ELR (cell line): ENCODE measurements at regions not wholly inside any gene's neighbourhood (a gene's known extent, or its start where the extent isn't known, plus 50 kb on each side); places are given as distances from the start of the nearest gene placed in this dataset.
"Not testable (repeated sequence)": the region's sequence is repeated elsewhere in the genome, so short reads cannot be mapped to it uniquely, and the experiment has no call there.

Source experiments
- DNase-seq: peaks from one replicate; pipeline ENCODE4 v3.0.0-alpha.2; 2015; ENCODE audit warnings: low read depth

DNA sequence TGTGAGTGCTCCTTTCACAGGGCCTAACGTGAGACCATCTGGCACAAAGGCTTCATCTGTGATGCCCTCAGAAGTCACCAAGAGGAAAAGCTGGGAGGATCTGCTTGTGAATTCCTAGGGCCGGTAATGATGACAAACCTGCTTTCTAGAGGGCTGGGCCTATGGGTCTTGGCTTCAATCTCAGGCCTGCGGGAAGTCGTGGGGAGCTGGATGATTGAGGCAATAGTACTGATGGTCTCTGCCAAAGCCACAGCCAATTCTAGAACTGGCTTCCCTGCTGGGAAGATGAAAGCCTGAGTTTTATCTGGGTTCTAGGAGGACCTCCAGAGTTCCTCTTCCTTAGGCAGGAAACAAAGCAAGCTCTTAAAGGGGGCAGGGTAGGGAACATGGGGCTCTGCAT lies 102.7 kb downstream of the TMEM215 start:
- no peak for DNase-seq

GRCh38 chr9:32894485-32894884 lies 106.9 kb downstream of the APTX start:
- not testable (repeated sequence) for DNase-seq

DNA sequence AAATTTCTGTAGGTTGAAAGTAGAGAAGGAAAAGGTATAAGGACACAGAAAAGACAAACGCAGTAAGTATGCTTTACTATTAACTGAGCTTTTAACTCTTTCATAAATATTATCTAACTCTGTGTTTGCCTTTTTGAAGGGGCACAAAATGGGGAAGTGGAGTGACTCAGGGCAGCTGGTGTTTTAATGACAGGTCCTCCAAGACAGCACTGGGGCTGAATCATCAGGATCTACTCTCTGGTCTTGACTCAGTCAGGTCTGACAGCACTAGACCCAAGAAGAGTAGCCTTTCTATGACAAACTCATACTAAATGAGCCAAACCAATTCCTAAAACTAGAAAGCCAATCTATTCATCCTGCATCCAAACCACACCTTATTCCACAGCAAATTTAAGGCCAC lies 102.2 kb downstream of the APTX start:
- peak; percentile 40 for DNase-seq

DNA sequence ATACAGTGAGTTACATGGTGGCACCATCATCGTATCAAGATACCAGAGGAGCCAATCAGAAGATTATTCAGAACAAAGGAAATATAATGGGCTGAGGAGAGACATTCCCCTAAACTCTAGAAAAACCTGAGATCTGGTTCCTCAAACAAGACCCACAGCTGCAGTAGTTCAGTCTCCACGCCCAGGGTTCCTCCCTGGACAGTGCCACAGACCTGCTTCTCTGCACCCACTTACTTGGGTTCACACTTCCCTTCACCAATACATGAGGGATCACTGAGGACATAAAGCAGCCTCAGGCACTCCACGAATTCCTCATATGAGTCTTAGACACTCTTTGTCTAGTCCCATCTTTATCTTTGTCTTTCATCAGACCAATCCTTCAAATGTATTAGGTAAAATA lies 101.7 kb downstream of the APTX start:
- no peak for DNase-seq

DNA sequence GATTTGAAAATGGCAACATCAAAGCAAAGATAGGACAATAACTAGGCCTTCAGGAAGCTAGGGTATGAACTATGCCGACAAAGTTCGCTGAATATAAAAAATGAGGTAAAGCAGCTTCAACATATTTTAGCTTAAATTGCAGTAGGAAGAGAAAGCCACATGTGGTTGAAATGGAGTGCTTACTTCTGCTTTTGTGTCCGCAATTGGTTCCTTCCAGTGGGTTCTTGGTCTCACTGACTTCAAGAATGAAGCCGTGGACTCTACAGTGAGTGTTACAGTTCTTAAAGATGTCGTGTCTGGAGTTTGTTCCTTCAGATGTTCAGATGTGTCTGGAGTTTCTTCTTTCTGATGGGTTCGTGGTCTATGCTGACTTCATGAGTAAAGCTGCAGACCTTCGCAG lies 95.2 kb downstream of the APTX start:
- no peak for DNase-seq

DNA sequence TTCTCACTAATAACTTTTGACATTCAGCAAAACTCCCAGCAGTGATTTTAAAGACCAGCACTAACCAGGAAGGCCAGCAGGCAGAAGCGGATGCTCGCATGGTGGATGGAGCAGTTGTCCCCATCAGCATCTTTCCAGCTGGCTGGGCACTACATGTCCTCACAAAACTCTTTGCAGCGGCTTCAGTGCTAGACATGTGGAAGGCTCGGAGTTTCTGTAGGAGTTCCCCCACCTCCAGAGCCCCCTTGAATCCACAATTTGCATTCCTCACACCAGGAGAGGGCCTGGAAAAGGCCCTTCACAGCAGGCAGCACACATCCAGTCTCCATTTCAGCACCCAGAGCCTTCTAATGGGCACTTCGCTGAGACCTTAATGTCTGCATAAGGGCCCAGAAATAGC lies 85.6 kb downstream of the APTX start:
- DNase-seq = no peak

DNA sequence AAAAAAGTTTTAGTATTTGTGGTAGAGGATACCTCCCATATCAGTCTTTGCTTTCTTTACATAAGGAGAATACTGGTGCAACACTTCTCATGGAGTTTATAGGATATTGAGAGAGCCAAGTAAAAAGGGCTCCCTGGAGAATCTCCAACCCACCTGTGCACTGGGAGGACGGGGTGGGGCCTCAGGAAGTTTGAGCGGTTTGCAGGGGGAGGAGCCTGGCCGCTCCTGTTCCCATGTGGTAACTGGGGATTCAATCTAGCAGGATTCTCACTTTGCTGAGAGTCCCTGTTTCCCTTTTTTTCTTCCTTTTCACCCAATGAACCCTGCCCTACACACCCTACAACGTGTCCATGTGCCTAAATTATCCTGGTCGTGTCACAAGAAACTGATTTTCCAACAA lies 82.8 kb downstream of the APTX start:
- DNase-seq = no peak
